Endodermal cell (in vitro differentiated cells): ENCODE measurements at regions not wholly inside any gene's neighbourhood (a gene's known extent, or its start where the extent isn't known, plus 50 kb on each side); places are given as distances from the start of the nearest gene placed in this dataset.

Experiments used
- DNase-seq: peaks from one replicate; pipeline ENCODE4 v3.0.0-alpha.2; 2017
- H3K27ac ChIP-seq: 2 replicates; pipeline ENCODE4 v1.5.1; 2013; ENCODE audit warnings: mild to moderate bottlenecking, low read depth, low read length, moderate library complexity
- H3K27me3 ChIP-seq: 2 replicates; pipeline ENCODE4 v1.6.1; 2013; ENCODE audit warnings: mild to moderate bottlenecking, low read length, moderate library complexity; ENCODE audit not compliant: insufficient read depth, control insufficient read depth, poor library complexity, severe bottlenecking
- H3K36me3 ChIP-seq: 2 replicates; pipeline ENCODE4 v1.7.0; 2013; ENCODE audit warnings: mild to moderate bottlenecking, low read length, moderate library complexity; ENCODE audit not compliant: control insufficient read depth, insufficient read depth
- H3K4me1 ChIP-seq: one replicate; pipeline ENCODE4 v1.7.0; 2013; ENCODE audit warnings: low read length; ENCODE audit not compliant: control insufficient read depth, insufficient read depth
- H3K4me3 ChIP-seq: 2 replicates; pipeline ENCODE4 v1.5.1; 2013; ENCODE audit warnings: mild to moderate bottlenecking, low read length, moderate library complexity
- H3K9ac ChIP-seq: 2 replicates; pipeline ENCODE4 v1.6.1; 2013; ENCODE audit warnings: mild to moderate bottlenecking, low read length, moderate library complexity; ENCODE audit not compliant: poor library complexity, severe bottlenecking; ENCODE audit errors: extremely low read depth
- H3K9me3 ChIP-seq: 2 replicates; pipeline ENCODE4 v1.6.1; 2013; ENCODE audit warnings: mild to moderate bottlenecking, low read length, moderate library complexity; ENCODE audit not compliant: control insufficient read depth
- H3K27ac Mint-ChIP-seq: 2 replicates; pipeline ENCODE4 v1.8.0; 2020; ENCODE audit warnings: mixed read lengths
- H3K27me3 Mint-ChIP-seq: 2 replicates; pipeline ENCODE4 v1.8.0; 2021; ENCODE audit warnings: mild to moderate bottlenecking, mixed read lengths; ENCODE audit not compliant: insufficient read depth
- H3K36me3 Mint-ChIP-seq: 2 replicates; pipeline ENCODE4 v1.8.0; 2020; ENCODE audit warnings: low read depth, mixed read lengths
- H3K4me1 Mint-ChIP-seq: 2 replicates; pipeline ENCODE4 v1.8.0; 2020; ENCODE audit warnings: mixed read lengths
- H3K4me3 Mint-ChIP-seq: 2 replicates; pipeline ENCODE4 v1.8.0; 2020; ENCODE audit warnings: mild to moderate bottlenecking, moderate library complexity, mixed read lengths
- H3K9me3 Mint-ChIP-seq: 2 replicates; pipeline ENCODE4 v1.8.0; 2020; ENCODE audit warnings: mild to moderate bottlenecking, mixed read lengths
- WGBS, 2 experiments: methylation state at CpG; one replicate each; pipeline versions ENCODE4 v1.1.5 to v1.1.7; 2013; ENCODE audit warnings: missing lambda C conversion rate in 2 of 2, mixed read lengths in 1 of 2; ENCODE audit not compliant: insufficient coverage in 1 of 2, insufficient read length in 1 of 2; 5-methylcytosine and 5-hydroxymethylcytosine counted together
- TF ChIP-seq, protein P1 (sequence below): fragments of 200-600 bp; sonication (generic); conservative IDR thresholded peaks from 2 replicates; pipeline ENCODE4 v1.5.0; 2021; ENCODE audit warnings: antibody characterized with exemption, mild to moderate bottlenecking

DNA sequence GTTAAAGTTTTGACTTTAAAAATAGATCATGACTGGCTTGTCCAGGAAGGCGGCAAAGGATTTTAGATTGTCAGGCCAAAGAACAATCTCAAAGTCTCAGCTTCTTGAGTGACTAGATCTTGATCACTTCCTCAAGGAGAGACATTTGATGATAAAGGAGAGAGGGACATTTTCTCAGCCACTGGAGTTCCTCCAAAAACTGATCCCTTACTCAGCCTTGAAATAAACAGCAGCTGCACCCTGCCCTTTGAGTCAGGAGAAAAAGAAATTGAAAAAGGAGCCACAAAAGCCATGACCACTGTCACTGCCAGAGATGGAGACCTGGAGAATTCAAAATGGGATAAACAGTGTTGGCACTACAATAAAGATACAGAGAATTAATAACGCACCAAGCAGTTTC lies 288.4 kb upstream of the PRMT6 start:
- H3K9me3 ChIP-seq, result no peaks in the 10 kb centered on the region
- no peak for DNase-seq
- Mint-ChIP-seq H3K36me3 (no peaks in the 10 kb centered on the region), H3K4me1 (peaks cover 4% of the 10 kb centered on the region), H3K9me3 (no peaks in the 10 kb centered on the region), H3K4me3 (no peak overlapping the region), H3K27ac (no peak overlapping the region), H3K27me3 (no peaks in the 10 kb centered on the region)
- TF ChIP-seq, protein P1, sequence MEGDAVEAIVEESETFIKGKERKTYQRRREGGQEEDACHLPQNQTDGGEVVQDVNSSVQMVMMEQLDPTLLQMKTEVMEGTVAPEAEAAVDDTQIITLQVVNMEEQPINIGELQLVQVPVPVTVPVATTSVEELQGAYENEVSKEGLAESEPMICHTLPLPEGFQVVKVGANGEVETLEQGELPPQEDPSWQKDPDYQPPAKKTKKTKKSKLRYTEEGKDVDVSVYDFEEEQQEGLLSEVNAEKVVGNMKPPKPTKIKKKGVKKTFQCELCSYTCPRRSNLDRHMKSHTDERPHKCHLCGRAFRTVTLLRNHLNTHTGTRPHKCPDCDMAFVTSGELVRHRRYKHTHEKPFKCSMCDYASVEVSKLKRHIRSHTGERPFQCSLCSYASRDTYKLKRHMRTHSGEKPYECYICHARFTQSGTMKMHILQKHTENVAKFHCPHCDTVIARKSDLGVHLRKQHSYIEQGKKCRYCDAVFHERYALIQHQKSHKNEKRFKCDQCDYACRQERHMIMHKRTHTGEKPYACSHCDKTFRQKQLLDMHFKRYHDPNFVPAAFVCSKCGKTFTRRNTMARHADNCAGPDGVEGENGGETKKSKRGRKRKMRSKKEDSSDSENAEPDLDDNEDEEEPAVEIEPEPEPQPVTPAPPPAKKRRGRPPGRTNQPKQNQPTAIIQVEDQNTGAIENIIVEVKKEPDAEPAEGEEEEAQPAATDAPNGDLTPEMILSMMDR, result no peak
- H3K4me1 ChIP-seq, result no peaks in the 10 kb centered on the region
- no peaks in the 10 kb centered on the region for H3K27me3 ChIP-seq
- no peak overlapping the region for H3K27ac ChIP-seq
- H3K9ac ChIP-seq, result no peak overlapping the region
- no peaks in the 10 kb centered on the region for H3K36me3 ChIP-seq
- 91 to 100% methylated on average over 1 to 2 of the region's 2 CpGs for WGBS, 2 experiments
- no peak overlapping the region for H3K4me3 ChIP-seq

DNA sequence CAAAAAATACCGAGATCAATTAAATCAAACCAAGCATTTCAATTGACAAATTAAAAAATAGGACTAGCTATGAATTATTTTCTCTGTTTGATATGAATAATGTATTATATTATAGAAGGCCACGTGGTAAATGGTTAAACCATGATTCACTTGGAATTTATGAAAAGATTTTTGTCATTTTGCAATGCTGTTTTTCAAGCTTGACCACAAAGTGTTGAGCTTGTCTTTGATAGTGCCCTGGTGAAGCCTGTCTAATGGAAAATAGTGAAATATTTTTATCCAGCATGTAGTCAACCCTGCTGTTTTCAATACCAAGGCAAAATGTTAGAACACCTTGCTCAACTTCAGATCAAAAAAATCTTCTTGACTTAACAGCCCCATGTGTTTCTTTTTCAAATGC lies 288.0 kb upstream of the PRMT6 start:
- Histone ChIP-seq H3K36me3 (no peaks in the 10 kb centered on the region), H3K27me3 (no peaks in the 10 kb centered on the region), H3K27ac (no peak overlapping the region), H3K9me3 (no peaks in the 10 kb centered on the region), H3K9ac (no peak overlapping the region), H3K4me3 (no peak overlapping the region), H3K4me1 (no peaks in the 10 kb centered on the region)
- DNase-seq, result no peak
- Mint-ChIP-seq H3K27ac (no peak overlapping the region), H3K36me3 (no peaks in the 10 kb centered on the region), H3K4me1 (peaks cover 4% of the 10 kb centered on the region), H3K4me3 (no peak overlapping the region), H3K9me3 (no peaks in the 10 kb centered on the region), H3K27me3 (no peaks in the 10 kb centered on the region)
- 94 to 100% methylated on average over 1 to 2 of the region's 2 CpGs for WGBS, 2 experiments
- TF ChIP-seq, protein P1, result no peak

DNA sequence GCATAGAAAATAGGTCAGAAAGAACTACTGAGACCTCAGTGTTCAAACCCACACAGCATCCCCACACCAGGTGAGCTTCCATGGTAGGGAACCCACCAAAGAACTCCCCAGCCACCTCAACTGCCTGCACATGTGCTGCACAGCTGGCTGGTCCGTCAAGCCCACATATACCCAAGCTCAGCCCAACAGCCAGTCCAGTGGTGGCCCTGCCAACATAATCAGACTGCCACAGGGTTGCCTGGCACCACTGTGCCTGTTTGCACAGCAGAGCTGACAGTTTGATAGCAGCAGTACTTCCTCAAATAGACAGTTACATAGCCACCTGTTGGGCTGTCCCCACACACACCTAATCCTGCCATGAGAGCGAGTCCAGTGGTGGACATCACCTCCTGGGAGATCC lies 283.3 kb upstream of the PRMT6 start:
- no peak overlapping the region for H3K27ac Mint-ChIP-seq
- Histone ChIP-seq H3K9ac (no peak overlapping the region), H3K36me3 (no peaks in the 10 kb centered on the region), H3K9me3 (no peaks in the 10 kb centered on the region), H3K27ac (no peak overlapping the region), H3K4me1 (no peaks in the 10 kb centered on the region), H3K27me3 (no peaks in the 10 kb centered on the region), H3K4me3 (no peak overlapping the region)
- H3K27me3 Mint-ChIP-seq, result no peaks in the 10 kb centered on the region
- H3K4me1 Mint-ChIP-seq, result peaks cover 4% of the 10 kb centered on the region
- DNase-seq, result no peak
- H3K9me3 Mint-ChIP-seq, result peaks cover 2% of the 10 kb centered on the region
- TF ChIP-seq, protein P1, result no peak
- H3K4me3 Mint-ChIP-seq, result no peak overlapping the region
- no peaks in the 10 kb centered on the region for H3K36me3 Mint-ChIP-seq
- WGBS, 2 experiments, result 94% methylated on average over 2 of the region's 2 CpGs; no CpG with 5 or more reads in 1 of the 2 experiments
